ENCODE measurements at regions not wholly inside any gene's neighbourhood (a gene's known extent, or its start where the extent isn't known, plus 50 kb on each side); places are given as distances from the start of the nearest gene placed in this dataset.

DNA sequence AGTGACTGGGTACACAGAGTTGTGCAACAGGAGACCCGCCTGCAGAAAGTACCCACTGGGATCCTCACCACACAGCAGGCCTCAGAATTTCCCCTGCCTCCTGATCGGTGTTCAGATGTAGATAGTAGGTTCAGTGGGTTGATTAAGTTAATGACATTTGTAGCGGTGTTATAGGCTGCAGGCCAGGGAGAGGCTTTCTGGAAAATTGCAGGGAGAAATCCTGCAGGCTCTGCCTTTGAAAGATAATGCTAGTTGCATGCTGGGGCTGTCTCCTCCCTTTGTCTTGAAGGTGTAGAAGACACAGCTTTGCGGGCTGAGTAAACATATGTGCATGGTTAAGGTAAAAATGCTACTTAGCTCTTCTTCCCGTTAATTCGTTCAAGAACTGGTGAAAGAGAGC, 406.3 kb upstream of the RBFOX1 start:
- TF ChIP-seq, protein P1, sequence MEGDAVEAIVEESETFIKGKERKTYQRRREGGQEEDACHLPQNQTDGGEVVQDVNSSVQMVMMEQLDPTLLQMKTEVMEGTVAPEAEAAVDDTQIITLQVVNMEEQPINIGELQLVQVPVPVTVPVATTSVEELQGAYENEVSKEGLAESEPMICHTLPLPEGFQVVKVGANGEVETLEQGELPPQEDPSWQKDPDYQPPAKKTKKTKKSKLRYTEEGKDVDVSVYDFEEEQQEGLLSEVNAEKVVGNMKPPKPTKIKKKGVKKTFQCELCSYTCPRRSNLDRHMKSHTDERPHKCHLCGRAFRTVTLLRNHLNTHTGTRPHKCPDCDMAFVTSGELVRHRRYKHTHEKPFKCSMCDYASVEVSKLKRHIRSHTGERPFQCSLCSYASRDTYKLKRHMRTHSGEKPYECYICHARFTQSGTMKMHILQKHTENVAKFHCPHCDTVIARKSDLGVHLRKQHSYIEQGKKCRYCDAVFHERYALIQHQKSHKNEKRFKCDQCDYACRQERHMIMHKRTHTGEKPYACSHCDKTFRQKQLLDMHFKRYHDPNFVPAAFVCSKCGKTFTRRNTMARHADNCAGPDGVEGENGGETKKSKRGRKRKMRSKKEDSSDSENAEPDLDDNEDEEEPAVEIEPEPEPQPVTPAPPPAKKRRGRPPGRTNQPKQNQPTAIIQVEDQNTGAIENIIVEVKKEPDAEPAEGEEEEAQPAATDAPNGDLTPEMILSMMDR (IDR thresholded peaks at IDR 0.05 in 8 of 11, conservative IDR thresholded peaks at IDR 0.05 in 3 of 11), result no peak
- TF ChIP-seq POLR2A (IDR thresholded peaks at IDR 0.05), result no peak
- TF ChIP-seq POLR2AphosphoS5 (IDR thresholded peaks at IDR 0.05), result no peak
